ENCODE measurements at regions not wholly inside any gene's neighbourhood (a gene's known extent, or its start where the extent isn't known, plus 50 kb on each side); places are given as distances from the start of the nearest gene placed in this dataset.
"Not testable (repeated sequence)": the region's sequence is repeated elsewhere in the genome, so short reads cannot be mapped to it uniquely, and the experiment has no call there.

- no peak for DNase-seq (ENCODE audit: low spot score)
These were observed 354.8 kb upstream of the BRINP3 start for GRCh38 chr1:190832511-190832910.

GRCh38 chr1:190835658-190836057 is 358.0 kb upstream of the BRINP3 start:
- no peak for DNase-seq (ENCODE audit: low spot score)

- not testable (repeated sequence) for DNase-seq (ENCODE audit: low spot score)
These were observed 359.5 kb upstream of the BRINP3 start for GRCh38 chr1:190837200-190837599.

GRCh38 chr1:190837888-190838287 is 360.2 kb upstream of the BRINP3 start:
- DNase-seq (ENCODE audit: low spot score) = no peak

- no peak for DNase-seq (ENCODE audit: low spot score)
These were observed 369.5 kb upstream of the BRINP3 start for GRCh38 chr1:190847166-190847565.

GRCh38 chr1:190849346-190849745 is 371.7 kb upstream of the BRINP3 start:
- DNase-seq (ENCODE audit: low spot score) = peak; percentile 33

GRCh38 chr1:190852611-190853010 is 374.9 kb upstream of the BRINP3 start:
- no peak for DNase-seq (ENCODE audit: low spot score)

GRCh38 chr1:190858140-190858539 is 380.5 kb upstream of the BRINP3 start:
- no peak for DNase-seq (ENCODE audit: low spot score)

- DNase-seq (ENCODE audit: low spot score) = no peak
These were observed 386.5 kb upstream of the BRINP3 start for GRCh38 chr1:190864013-190864641.

GRCh38 chr1:190880352-190880751 is 402.7 kb upstream of the BRINP3 start:
- no peak for DNase-seq (ENCODE audit: low spot score)

- no peak for DNase-seq (ENCODE audit: low spot score)
These were observed 403.4 kb upstream of the BRINP3 start for GRCh38 chr1:190881064-190881463.

- no peak for DNase-seq (ENCODE audit: low spot score)
These were observed 419.6 kb upstream of the BRINP3 start for GRCh38 chr1:190897233-190897632.

- DNase-seq (ENCODE audit: low spot score) = no peak
These were observed 426.5 kb upstream of the BRINP3 start for GRCh38 chr1:190904091-190904695.

GRCh38 chr1:190906206-190906725 is 428.6 kb upstream of the BRINP3 start:
- no peak for DNase-seq (ENCODE audit: low spot score)

- DNase-seq (ENCODE audit: low spot score) = no peak
These were observed 430.6 kb upstream of the BRINP3 start for GRCh38 chr1:190908246-190908645.

GRCh38 chr1:190908691-190909090 is 431.0 kb upstream of the BRINP3 start:
- no peak for DNase-seq (ENCODE audit: low spot score)

- no peak for DNase-seq (ENCODE audit: low spot score)
These were observed 458.3 kb upstream of the BRINP3 start for GRCh38 chr1:190935925-190936324.

GRCh38 chr1:190936337-190936736 is 458.7 kb upstream of the BRINP3 start:
- DNase-seq (ENCODE audit: low spot score) = no peak

GRCh38 chr1:190940951-190941350 is 463.3 kb upstream of the BRINP3 start:
- no peak for DNase-seq (ENCODE audit: low spot score)

GRCh38 chr1:190942475-190942874 is 464.8 kb upstream of the BRINP3 start:
- no peak for DNase-seq (ENCODE audit: low spot score)

GRCh38 chr1:190943722-190944121 is 466.1 kb upstream of the BRINP3 start:
- DNase-seq (ENCODE audit: low spot score) = not testable (repeated sequence)

- DNase-seq (ENCODE audit: low spot score) = no peak
These were observed 472.3 kb upstream of the BRINP3 start for GRCh38 chr1:190949939-190950338.

GRCh38 chr1:190957565-190957964 is 479.9 kb upstream of the BRINP3 start:
- no peak for DNase-seq (ENCODE audit: low spot score)

Measured in HT-29 (cell line).